Mesenteric fat pad (tissue), 1 donor: ENCODE measurements at regions not wholly inside any gene's neighbourhood (a gene's known extent, or its start where the extent isn't known, plus 50 kb on each side); places are given as distances from the start of the nearest gene placed in this dataset.

Experiments used
- DNase-seq: peaks from one replicate; pipeline ENCODE4 v3.0.0-alpha.2; 2020; ENCODE audit warnings: low spot score
- donor health status: DM: yes; HTN: yes; CAD: no.

DNA sequence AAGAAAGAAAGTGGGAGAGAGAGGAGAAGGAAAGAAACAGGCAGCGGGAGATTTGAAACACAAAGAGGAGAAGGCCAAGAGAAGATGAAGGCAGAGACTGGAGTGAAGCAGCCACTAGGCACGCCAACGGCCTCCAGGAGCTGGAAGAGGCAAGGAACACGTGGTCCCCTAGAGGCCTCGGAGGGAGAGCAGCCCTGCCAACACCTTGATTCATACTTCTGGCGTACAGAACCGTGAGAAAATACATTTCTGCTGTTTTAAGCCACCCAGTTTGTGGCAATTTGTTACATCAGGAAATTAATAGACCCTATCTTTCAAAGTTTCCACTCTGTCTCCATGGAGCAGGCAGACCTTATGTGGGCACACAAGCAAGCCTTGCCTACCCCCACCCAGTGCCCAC is 133.4 kb downstream of the ACTL7B start:
- no peak for DNase-seq

DNA sequence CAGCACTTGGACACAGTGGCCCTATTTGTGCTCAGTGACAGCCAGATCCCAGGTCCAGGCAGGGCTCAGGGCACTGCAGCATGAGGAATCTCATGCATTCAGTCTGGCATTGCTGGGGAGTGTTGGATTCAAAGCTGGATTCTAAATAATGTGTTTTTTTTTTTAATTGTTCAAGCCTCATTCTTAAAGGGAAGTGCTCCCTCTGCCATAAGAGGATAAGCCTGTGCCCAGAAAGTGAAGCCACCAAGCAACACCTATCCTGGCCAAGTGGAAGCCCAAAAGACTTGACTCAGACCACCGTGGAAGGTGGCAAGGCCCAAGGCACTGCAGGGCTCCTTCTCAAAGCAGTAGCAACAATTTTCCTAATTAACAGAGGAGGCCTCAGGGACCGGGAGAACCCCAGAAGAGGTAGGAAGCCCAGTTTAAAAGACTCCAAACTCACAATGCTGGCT is 135.6 kb downstream of the ACTL7B start:
- no peak for DNase-seq

DNA sequence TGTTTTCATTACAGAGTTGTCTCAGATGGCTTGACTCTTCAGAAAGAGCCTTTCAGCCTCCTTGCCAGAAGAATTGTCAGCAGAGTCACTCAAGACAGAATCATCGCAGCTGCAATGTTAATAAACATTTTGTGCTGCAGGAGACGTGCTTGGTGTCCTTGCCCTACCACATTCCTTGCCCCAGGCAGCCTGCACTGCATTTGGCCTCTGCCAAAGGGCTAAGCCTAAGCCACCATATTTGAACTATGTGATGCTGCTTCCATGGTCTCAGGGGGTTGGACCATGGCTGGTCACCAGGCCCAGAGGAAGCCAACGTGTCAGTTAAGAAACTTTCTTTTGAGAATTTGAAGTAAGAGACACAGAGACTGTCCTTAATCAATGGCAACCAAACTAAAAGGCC is 145.4 kb downstream of the ACTL7B start:
- DNase-seq: no peak

GRCh38 chr9:108709997-108710396 is 145.8 kb downstream of the ACTL7B start:
- no peak for DNase-seq

GRCh38 chr9:108709126-108709525 is 146.7 kb downstream of the ACTL7B start:
- no peak for DNase-seq

DNA sequence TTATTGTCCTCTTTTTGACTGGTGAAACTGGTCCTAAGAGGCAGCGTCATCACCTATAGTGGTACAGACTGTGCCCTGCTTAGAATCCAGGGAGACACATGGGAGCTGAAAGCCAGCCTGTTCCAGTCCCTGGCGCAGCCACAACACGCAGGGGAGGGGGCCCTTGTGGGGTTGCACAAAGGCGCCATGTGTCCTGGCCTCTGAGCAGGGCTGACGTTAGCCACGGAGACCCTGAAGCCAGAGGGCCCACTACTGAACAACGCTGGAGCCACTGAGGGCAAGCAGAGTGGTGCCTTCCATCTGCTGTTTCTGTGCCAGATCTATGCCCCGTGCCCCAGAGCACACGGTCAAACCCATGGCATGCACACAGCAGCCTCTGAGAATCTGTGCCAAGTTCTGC is 147.3 kb downstream of the ACTL7B start:
- DNase-seq: no peak

GRCh38 chr9:108707120-108707519 is 148.7 kb downstream of the ACTL7B start:
- no peak for DNase-seq

- DNase-seq: no peak
Measured at GRCh38 chr9:108704156-108704852, 151.5 kb downstream of the ACTL7B start.

DNA sequence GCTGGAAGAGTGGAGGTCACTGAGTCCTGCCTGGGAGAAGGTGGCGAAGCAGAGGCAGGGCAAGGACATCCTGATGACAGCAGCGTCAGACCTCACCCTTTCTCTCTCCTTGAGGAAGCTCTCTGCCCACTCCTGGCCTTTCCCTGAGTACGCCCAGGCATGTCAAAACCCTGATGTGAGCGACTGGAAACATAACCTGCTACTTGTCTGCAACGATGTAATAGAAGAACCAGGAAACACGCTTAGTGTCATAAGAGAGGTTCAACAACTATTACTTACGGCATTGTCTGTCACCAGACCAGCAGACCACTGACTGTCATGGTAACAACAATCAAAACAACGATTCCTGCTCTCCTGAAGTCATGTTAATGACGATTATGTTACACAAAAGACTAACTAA is 152.4 kb downstream of the ACTL7B start:
- no peak for DNase-seq

DNA sequence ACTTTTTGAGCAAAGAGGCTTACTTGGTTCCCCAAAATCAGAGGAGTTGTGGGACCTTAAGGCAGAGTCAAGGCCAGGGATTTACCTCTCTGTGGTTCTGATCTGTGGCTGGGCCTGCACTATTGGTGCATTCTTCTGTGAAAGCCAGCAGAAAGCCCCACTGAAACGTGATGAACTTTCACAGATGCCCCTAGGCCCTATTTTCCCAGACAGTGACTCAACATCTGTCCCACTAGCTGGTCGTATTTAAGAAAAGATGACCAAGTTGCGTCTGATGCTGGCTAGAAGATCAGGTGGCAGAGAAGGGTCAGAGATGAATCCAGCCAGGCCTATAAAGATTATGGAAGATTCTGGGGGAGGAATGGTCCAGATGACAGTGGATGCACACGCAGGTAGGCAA is 153.1 kb downstream of the ACTL7B start:
- no peak for DNase-seq

DNA sequence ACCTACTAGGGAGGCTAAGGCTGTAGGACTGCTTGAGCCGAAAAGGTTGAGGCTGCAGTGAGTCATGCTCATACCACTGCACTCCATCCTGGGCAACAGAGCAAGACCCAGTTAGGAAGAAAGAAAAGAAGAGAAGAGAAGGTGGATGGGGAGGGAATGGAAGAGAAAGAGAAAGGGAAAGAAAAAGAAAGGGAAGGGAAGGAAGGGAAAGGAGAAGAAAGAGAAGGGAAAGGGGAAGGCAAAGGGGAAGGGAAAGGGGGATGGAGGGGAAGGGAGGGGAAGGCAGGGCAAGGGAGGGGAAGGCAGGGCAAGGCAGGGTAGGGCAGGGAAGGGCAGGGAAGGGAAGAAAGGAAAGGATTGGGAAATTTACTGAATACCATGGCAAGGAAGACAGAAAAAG is 157.0 kb downstream of the ACTL7B start:
- DNase-seq: no peak

- no peak for DNase-seq
Measured at GRCh38 chr9:108698231-108698630, 157.6 kb downstream of the ACTL7B start.

DNA sequence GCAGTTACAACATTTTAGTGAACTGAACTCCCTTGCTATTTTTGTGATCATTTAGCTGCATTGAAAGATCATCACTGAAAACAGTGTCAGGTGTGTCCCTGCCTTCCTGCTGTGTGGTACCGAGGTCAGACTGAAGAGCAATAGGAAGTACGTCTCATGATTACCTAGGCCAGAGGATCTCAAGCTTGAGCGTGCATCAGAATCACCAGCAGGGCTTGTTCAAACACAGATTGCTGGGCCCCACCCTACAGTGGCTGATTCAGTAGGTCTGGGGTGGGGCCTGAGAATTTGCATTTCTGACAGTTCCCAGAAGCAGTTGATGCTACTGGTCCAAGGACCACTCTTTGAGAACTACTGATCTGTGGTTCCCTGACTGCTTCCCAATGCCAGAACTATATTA is 159.6 kb downstream of the ACTL7B start:
- DNase-seq: no peak

GRCh38 chr9:108694170-108694569 is 161.6 kb downstream of the ACTL7B start:
- DNase-seq: no peak

DNA sequence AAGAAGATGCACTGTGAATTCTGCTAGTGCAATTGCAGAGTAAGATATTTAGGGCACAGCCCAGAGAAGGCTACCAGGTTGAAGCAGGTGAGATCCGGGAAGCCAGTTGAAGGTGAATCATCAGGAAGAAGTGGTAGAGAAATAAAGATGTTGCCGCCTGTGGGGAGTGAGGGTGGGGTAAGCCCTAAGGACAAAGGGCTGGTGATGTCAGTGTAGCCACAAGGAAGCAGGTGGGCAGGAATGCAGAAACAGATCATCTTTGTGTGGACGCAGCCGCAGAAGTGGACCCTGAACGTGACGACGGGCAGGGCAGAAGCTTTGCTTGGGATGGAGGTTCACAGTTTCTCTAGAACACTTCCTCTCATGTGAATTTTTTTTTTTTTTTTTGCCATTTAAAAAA is 164.2 kb downstream of the ACTL7B start:
- no peak for DNase-seq

GRCh38 chr9:108688676-108689075 is 167.1 kb downstream of the ACTL7B start:
- DNase-seq: no peak

DNA sequence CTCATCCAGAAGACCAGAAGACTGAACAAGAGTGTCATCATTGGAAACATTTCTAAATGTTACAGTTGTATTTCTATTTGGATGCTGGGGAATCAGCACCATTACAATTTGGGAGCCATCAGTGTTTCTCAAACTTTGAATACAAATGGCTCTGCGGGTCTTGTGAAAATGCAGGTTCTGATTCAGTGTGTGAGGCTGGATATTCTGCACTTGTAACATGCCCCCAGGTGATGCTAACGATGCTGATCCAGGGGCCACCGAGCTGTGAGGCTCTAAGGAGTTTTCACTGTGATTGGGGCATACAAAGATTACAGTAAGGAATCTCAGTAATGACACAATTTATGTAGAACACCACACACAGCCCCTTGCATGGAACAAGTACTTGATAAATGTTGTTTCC is 167.7 kb downstream of the ACTL7B start:
- DNase-seq: no peak

- no peak for DNase-seq
Measured at GRCh38 chr9:108687006-108687987, 168.5 kb downstream of the ACTL7B start.

GRCh38 chr9:108684288-108685025 is 171.3 kb downstream of the ACTL7B start:
- no peak for DNase-seq

- no peak for DNase-seq
Measured at GRCh38 chr9:108683245-108683644, 172.5 kb downstream of the ACTL7B start.

DNA sequence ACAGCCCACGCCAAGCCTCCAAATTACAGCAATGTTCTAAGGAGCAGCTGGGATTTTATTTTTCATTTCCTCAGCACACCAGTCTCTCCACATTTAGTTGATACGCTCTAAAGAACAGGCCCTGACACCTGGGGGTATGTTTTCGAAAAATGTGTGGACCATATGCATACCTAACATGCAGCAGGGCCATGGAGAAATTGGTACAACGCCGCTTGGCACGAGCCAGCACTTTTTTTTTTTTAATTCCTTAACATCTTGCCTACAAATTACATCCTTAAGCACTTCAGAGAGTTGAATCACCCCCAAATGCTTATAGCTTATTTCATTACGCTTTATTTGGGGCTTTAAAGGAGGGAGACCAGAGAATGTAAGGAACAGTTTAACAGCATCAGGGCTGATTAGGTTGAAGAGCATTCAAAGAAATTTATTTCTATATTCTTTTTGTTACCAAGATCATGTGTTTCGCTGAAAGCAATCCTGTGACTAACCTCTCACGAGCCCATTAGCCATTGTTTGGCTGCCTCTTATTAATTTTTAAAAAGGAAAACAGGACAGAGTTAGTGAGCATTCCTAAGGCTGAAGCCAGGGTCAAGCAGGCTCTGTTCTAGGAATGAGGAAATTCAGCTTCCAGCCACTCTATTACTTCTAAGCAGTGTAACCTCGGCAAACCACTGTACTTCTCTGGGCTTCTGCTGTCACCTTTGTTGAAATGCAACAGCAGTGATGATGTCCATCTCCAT is 173.8 kb downstream of the ACTL7B start:
- DNase-seq: no peak
